AG04449 (cell line): ENCODE measurements at regions not wholly inside any gene's neighbourhood (a gene's known extent, or its start where the extent isn't known, plus 50 kb on each side); places are given as distances from the start of the nearest gene placed in this dataset.

Source experiments
- CTCF ChIA-PET: fragments of 350-600 bp; formaldehyde crosslinking; extraction: SDS; loops from one replicate; lab custom pipeline; 2021; ENCODE audit warnings: antibody characterized with exemption; lab: Yijun Ruan, JAX
- POLR2A ChIA-PET: fragments of 400-600, 350-600 bp; formaldehyde crosslinking; extraction: SDS; loops from one replicate; lab custom pipeline; 2020; ENCODE audit warnings: antibody characterized with exemption, inconsistent platforms; lab: Yijun Ruan, JAX
- DNase-seq: peaks from one replicate; pipeline ENCODE4 v3.0.0-alpha.2; 2010; ENCODE audit warnings: low read depth, low spot score
- H3K4me3 ChIP-seq: 2 replicates; pipeline ENCODE4 v1.5.1; 2011; ENCODE audit warnings: low read depth, mild to moderate bottlenecking, control low read depth, low read length
- CTCF ChIP-seq: IDR thresholded peaks from one replicate; pipeline ENCODE4 v1.5.1; 2011; ENCODE audit warnings: mild to moderate bottlenecking, moderate library complexity, low read length, control low read depth, inconsistent platforms; ENCODE audit not compliant: insufficient read depth; ENCODE audit errors: missing control alignments

- no peak for DNase-seq
- ChIA-PET POLR2A (no interaction called here), CTCF (interaction anchor here (1.1 to 3.5 kb wide), 4 partner anchors 8 to 209 kb away, joined by 3 to 14 read pairs (median 6); no protein-coding TSS in a partner anchor)
- H3K4me3 ChIP-seq = no peak overlapping the region
- TF ChIP-seq CTCF = no peak
Observed at GRCh38 chr5:114310666-114311065, 51.2 kb upstream of the KCNN2 start.

GRCh38 chr5:114311281-114311680 lies 50.6 kb upstream of the KCNN2 start:
- POLR2A ChIA-PET = no interaction called here
- H3K4me3 ChIP-seq = no peak overlapping the region
- TF ChIP-seq CTCF = no peak
- DNase-seq = no peak
- CTCF ChIA-PET = interaction anchor here (1.1 to 3.5 kb wide), 5 partner anchors 9 to 210 kb away, joined by 3 to 14 read pairs (median 5); no protein-coding TSS in a partner anchor

- CTCF ChIA-PET = interaction anchor here (1.1 to 3.5 kb wide), 5 partner anchors 9 to 211 kb away, joined by 3 to 14 read pairs (median 5); no protein-coding TSS in a partner anchor
- no peak for DNase-seq
Observed at GRCh38 chr5:114311968-114312367, 49.9 kb upstream of the KCNN2 start.

More at GRCh38 chr5:114311968-114312367, 49.9 kb upstream of the KCNN2 start:
- H3K4me3 ChIP-seq = no peak overlapping the region
- no peak for TF ChIP-seq CTCF
- POLR2A ChIA-PET = no interaction called here
